HG02870 (cell line): ENCODE measurements at regions not wholly inside any gene's neighbourhood (a gene's known extent, or its start where the extent isn't known, plus 50 kb on each side); places are given as distances from the start of the nearest gene placed in this dataset.

Source experiments
- ATAC-seq: cut with Tn5 transposase; IDR thresholded peaks from one replicate; pipeline ENCODE4 v1.9.1; 2021; ENCODE audit warnings: mild to moderate bottlenecking, moderate library complexity; ENCODE audit not compliant: unreplicated experiment

DNA sequence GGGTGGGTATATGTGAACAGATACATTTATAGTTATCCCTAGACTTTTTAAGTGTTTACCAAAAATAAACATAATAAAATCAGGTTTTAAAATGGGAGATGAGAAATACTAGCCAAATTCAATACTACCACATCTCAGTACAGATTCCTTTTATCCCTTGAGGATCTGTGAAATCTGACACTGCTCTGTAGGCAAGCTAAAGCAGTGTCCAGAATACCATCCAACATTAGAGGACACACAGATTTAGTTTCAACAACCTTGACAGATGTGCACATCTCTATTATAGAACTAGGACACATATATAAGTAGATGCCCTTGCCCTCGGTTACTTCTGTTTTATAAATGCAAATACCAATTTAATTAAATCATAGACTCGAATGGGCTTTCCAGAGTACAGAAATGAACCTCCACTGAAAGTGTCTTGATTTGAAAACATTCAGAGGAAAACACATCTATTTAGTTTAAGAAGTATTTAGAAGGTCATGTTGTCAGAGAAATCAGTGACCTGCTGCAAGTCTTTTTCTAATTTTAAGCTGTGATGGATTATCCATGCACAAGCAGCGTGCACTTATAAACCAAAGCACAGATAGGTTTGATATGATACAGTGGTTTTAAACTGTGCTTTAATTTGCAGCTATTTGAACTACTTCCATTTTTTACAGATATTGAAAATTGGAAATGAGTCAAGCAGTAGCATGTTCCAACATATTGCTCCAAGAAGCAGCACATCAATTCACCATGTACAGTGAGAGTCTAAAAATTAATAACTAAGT is 156.3 kb upstream of the EPHA7 start:
- ATAC-seq: no peak

DNA sequence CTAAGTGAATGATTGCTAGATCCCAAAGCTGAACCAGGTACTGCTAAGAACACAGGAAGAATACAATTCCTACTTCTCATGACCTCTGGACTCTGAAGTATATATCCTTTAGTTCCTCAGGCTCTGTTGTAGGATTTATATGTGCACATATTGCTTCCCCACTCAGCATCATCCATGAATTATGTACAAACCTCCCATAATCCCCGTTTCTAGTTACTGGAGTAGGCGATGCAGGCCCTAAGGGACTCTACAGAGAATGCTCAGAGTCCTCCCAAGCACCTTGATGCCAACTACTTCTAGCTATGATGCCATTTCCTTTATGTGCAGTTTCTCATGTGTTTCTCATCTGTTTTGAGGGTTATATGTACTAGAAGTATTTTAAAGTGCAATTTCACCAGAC is 154.9 kb upstream of the EPHA7 start:
- no peak for ATAC-seq

DNA sequence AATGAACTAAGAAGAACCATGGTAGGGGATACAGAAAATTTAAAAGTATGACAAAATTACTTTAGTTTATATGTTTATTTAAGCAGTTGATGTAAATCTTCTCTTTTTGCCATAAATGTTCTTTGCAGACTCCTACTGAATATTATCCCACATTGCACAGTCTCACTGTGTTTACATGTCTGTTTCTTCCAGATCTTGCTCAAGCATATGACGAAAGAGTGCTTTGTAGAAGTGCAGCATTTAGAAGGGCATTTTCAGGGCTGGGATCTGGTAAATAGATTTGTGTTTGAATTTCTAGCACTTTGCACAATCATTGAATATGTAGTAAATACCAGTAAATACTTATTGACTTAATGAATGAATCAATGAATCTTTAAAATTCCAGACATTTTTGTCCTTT is 152.0 kb upstream of the EPHA7 start:
- no peak for ATAC-seq

DNA sequence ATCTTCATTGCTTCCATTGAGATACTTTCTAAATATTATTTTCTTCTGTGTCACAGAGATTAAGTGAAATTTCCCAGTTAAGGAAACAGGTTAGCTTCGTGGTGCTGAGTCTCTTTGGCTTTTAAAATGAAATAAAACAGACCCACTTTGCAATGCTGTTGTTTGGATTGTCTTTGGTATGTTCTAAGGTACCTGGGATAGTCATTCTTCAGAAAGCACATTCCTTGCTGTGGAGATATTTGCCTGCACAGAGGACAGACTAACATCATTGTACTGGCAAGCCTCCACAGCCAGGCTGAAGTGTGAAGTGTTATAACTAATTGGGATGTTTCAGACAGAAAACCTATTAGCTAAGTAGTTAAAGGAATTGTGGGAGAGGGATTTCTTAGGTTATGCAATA is 148.8 kb upstream of the EPHA7 start:
- ATAC-seq: no peak

DNA sequence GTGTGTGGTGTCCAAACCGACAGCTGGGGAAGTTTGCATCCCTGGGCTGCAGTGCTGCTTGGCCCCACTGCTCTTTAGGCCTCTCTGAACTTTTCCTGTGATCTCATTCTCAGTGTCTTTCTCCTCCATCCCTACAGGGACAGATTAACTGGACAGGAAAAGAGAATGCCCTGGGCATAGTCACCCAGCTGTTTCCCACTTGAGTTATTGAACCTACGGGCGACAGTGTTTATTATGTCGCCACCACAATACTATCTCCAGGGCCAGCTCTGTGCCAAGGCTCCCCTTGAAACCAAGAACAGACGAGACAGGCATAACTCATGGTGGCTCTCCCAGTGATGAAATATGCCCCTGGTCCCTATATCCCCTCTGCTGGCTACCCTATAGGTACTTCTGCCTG is 147.8 kb upstream of the EPHA7 start:
- no peak for ATAC-seq

DNA sequence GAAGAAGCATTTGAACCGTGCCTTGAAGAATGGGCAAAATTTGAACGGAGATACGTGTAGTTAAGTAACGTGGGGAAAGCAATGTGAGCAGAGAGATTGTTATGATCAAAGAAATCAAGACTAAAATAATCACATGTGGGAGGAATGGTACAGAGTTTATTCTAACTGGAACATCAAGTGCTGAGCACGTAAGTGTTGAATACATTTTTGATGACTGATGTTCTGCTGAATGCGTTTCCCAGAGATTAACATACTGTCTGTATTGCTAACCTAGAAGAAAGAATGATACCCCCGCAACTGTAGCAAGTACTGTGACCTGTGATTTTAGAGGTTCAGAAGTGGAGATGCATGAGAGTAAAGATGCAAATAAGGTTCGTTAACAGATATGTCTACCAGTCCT is 146.9 kb upstream of the EPHA7 start:
- no peak for ATAC-seq

DNA sequence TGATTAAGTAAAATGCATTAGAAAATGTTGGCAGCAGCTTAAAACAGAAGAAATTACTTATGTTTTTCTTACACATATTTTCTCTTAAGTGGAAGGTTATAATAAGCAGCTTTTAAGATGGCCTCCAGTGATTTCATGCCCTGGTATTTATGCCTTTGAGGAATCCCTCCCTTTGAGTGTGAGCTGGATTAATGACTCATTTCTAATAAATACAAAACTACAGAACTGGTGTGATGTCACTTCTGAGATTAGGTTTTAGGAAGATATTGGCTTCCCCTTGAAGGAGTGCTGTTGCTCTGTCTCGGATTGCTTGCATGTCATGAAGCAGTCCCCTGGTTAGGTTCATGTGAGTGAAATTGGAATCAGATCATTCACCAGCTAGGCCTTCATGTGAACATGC is 143.2 kb upstream of the EPHA7 start:
- ATAC-seq: no peak

DNA sequence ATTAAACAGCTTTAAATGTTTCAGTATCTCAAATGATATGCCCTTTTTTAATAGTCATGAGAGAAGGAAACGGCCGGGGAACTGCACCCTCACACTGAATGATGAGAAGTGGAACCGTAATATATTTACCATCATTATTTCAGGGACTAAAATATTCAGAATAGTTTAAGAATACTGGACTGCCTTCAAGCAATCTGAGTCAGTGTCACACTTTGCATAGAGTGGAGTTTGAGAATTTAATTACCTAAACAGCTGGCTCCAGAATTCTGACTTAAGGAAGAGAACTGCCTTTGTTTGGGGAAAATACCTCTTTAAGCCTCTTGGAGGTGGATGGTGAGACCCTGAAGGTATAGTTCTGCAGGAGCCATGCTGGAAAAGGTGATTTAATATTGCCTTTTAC is 135.9 kb upstream of the EPHA7 start:
- ATAC-seq: no peak

DNA sequence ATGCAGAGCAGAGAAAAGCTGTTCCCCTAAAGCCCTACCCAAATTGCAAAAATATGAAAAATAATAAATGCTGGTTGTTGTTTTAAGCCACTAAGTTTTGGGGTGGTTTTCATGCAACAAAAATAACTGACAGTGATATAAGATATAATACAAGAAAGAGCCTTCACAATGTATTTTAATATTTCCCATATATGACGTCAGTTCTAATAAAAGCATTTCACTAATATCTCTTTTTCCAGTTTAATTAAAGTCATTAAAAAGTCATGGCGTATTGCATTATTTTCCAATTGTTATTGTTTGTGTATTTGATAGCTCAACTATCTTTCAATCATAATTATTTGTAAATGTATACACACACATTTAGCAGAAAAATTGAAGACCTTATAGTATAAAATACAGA is 134.7 kb upstream of the EPHA7 start:
- no peak for ATAC-seq

DNA sequence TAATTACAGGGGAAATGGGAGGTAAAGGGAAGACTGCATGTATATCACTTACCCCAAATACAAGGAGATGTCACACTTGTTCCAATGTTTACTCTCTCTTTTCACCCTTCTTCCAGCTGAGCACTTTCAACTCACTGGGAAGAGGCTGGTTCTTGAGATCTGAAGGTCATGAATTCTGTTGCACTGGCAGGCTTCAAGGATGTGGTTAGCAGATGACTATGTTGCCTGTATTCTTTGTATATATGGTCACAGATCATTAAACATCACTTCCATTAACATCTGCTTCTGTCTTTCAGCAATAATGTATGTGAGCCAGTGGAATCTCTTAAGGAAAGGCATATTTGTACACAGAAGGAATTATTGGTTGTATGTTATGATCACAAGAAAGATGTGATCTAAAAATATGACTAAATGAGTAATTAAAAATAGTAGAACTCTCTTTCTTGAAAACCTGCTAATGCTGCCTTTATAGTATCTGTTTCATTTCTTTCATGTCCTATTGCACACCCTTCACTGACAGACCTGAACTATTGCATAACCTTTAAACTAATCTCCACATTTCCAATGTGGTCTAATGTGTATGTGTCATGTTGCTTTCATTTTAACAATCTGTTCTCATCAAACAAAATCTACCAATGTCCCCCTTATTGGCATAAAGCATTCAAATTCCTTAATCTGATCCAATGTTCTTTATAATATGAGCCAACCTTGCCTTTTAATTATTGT is 131.4 kb upstream of the EPHA7 start:
- ATAC-seq: no peak

DNA sequence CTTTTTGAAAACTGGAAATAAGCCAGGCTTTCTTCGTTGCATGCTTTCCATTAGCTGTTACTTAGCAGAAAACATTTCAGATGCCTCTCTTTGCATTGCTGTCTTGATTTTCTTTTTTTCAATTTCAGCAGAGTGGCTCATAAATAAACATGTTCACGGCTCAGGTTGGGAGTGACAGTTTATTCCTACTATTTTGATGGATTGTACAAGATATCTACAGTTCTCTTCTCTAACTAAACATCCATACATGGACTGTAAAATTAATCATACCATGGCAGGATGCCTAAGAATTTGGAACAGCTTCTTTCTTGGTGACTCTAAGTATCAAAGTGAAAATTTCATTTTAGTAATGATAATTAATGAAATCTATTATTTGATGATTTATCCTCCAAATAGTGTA is 130.5 kb upstream of the EPHA7 start:
- ATAC-seq: no peak

DNA sequence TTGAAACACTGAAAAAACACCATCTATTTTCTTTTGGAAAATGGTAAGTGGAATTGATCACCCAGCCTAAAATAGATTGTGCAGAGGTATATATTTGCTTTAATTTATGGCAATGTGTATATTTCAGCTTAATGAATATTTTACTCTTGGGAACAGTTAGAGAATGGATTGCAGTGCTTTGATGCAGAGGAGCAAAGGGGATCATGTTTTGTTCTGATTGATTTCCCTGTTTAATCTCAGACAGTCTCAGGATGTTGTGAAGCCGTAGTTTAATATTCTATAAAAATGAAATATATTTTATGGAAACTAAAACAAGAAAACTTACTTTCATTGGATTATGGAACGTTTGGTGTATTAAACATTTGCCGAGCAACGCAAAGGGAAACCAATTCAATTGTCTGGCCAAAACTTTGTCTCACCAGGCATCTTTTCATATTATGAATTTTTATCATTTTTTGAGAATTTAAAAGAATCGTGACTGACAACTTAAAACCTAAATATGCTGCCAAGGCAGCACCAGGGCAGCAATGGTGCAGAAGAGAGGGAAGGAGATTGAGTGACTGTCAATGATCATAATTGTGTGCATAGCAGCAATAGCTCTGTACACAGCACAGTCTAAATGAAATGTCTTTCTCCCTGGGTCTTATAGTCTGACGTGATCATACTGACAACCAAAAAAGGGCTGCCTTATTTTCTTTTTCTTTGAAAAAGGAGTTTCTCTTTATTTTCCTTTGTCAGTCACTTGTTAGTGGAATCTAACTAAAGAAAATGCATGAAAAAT is 105.5 kb upstream of the EPHA7 start:
- no peak for ATAC-seq

DNA sequence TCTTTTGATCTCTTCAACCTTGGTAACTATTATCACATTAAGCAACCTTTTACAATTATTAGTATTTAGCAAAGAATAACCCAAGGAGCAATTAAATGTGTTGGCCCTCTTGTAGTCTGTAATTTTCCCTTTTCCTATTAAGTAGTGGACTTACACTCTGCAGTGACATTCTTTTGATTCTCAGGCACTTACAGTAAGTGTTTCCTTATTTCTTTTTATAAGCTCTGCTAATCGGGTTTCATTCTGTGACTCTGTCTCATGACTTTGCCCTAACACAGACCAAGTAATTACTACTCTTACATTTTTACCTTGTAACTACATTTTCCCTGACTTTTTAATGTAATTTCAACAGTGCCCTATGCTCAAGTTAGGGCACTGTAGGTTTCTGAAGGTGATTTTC is 104.0 kb upstream of the EPHA7 start:
- no peak for ATAC-seq

DNA sequence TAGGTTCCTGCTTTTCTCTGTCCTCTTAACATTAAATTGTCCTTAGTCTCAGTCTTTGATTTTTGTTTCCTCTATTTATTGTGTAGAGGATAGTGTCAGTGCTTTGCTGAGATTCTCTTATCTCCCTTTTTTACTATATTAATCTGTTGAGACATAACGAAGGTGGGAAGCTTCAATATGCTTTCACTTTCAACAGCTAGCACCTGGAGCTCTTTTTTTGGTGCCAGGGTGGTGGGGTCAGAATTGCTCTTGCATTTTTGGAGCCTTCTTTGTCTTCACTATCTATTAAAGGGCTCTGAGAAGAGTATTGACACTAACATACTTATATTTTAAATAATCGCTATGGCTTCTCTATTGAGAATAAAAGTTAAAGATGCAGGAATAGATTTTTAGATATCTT is 97.1 kb upstream of the EPHA7 start:
- no peak for ATAC-seq

DNA sequence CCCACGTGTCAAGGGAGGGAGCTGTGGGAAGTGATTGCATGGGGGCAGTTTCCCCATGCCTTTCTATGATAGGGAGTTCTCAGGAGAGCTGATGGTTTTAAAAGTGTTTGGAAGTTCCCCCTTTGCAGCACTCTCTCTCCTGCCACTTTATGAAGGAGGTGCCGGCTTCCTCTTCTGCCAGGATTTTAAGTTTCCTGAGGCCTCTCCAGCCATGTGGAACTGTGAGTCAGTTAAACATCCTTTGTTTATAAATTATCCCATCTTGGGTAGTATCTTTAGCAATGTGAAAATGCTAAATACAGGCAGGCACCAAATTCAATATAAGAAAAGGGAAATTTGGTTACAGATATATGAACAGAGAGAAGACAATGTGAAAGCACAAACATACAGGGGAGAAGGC is 96.4 kb upstream of the EPHA7 start:
- no peak for ATAC-seq

DNA sequence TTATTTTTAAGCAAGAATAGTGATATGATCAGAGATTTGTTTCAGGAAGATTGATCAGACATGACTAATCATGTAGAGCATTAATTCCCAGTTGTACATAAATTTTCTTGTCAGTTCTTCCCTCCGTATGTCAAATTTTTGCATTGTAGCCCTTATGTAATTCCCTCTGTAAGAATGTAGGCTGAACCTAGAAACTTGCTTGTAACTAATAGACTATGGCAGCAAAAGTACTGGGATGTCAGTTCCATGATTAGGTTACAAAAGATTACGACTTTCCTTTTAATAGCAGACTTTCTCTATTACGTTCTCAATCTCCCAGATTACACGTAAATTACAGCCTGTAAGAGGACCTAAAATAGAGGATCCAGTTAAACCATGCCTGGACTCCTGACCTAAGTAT is 79.4 kb upstream of the EPHA7 start:
- no peak for ATAC-seq

DNA sequence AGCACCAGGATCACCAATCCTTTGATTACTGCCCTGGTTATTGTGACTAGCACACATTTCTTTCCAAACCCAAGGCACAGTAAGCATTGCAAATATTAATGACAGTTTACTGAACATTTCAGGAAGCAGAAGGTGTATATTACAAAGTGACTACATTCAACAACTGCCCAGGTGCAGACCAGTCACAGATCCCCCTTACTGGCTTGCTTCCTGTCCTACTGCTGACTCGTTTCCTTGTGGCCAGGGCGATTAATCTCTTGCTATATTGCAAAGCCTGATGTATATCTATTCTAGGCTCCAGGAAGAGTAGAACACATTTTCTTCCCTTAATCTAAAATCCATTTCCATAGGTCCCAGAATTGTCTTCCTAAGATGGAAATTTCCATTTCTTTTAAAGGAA is 77.2 kb upstream of the EPHA7 start:
- ATAC-seq: no peak

DNA sequence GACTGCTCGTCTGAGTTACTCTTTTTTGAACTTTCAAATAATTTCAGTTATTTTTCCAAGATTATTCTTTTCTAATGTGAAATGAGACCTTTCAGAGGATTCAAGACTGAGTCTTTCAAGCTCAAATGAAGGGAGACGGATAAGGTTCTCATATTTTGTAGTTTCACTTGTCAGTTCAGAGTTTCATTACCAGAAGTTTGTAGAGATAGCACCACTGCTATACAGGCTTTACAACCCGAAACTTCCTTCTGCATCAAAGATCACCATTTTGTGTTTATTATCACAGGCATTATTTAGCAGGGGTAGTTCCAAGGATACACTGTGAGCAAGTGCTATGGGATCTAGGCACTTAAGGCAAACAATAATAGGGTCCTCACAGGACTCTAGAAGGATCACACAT is 74.7 kb upstream of the EPHA7 start:
- ATAC-seq: no peak

DNA sequence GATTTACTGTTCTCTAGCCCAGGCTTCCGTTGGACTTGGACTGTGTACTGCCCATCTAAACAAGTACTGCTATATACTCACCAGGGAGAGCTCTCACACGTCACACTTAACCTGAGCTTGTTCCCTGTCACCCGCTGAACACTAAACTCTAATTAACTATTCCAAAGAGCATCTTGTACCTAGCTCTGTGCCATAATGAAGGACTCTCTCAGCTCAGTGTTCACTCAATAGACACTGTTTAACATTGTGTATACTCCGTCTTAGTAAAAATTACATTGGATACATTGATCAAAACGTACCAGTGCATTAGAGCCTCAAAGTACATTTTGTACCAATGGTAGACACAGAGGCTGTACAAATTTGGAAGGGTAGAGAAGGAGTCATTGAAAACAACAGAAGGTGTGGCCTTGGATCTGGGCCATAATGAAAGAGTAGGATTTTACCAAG is 55.4 kb upstream of the EPHA7 start:
- ATAC-seq: no peak

DNA sequence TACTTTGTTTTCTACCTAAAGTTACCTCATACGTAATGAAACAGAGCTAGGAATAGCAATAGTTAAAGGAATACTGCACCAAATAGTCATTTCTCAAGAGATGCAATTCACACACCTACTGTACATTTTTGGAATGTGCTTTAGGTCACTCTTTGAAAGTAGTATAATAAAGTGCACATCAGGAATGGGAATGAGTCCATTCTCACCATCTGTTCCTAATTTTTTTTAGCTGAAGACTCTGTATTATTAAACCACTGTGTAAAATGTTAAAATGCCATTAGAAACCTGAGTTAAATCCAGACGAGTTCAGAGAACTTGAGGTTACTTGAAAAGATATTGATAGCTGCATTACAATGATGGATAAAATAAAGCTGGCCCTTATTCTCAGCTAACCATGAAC is 51.9 kb upstream of the EPHA7 start:
- ATAC-seq: no peak
